OCI-LY7 (cell line): ENCODE measurements at regions not wholly inside any gene's neighbourhood (a gene's known extent, or its start where the extent isn't known, plus 50 kb on each side); places are given as distances from the start of the nearest gene placed in this dataset.

Experiments
- BruUV-seq: library from RNA; stranded (reverse); fragments of 400-500 nt; replicated peaks from 2 replicates; lab custom pipeline; 2021; lab: Mats Ljungman, UMichigan
- CTCF ChIA-PET: fragments of 300-600 bp; sonication (Branson Sonifier 250); formaldehyde crosslinking; loops from one replicate; lab custom pipeline; 2022; ENCODE audit warnings: antibody characterized with exemption; ENCODE audit not compliant: unreplicated experiment; lab: Charles Lee
- POLR2A ChIA-PET: fragments of 300-600 bp; sonication (Branson Sonifier 250); formaldehyde crosslinking; loops from one replicate; lab custom pipeline; 2022; ENCODE audit warnings: antibody characterized with exemption; lab: Charles Lee
- DNase-seq: peaks from one replicate; pipeline ENCODE4 v3.0.0-alpha.2; 2015; ENCODE audit warnings: low spot score
- H2AFZ ChIP-seq: fragments of 200-600 bp; sonication (generic), shearing (Covaris generic); 2 replicates; pipeline ENCODE4 v1.6.1; 2014; ENCODE audit warnings: mild to moderate bottlenecking, antibody characterized with exemption, low read length, moderate library complexity
- H3K27ac ChIP-seq: fragments of 200-600 bp; sonication (generic); 2 replicates; pipeline ENCODE4 v1.5.1; 2014; ENCODE audit warnings: mixed run types, low read depth, mild to moderate bottlenecking, moderate library complexity, low read length, inconsistent platforms; ENCODE audit not compliant: poor library complexity, severe bottlenecking
- H3K36me3 ChIP-seq: fragments of 200-600 bp; sonication (generic); 2 replicates; pipeline ENCODE4 v1.6.1; 2014; ENCODE audit warnings: mild to moderate bottlenecking, antibody characterized with exemption, low read length, moderate library complexity, mixed read lengths; ENCODE audit not compliant: insufficient read depth
- H3K4me1 ChIP-seq: fragments of 200-600 bp; sonication (generic); 2 replicates; pipeline ENCODE4 v1.5.1; 2014; ENCODE audit warnings: mild to moderate bottlenecking, low read length; ENCODE audit not compliant: insufficient read depth, poor library complexity, severe bottlenecking
- H3K4me2 ChIP-seq: fragments of 200-600 bp; sonication (generic); 2 replicates; pipeline ENCODE4 v1.6.1; 2014; ENCODE audit warnings: mild to moderate bottlenecking, low read length
- H3K4me3 ChIP-seq: fragments of 200-600 bp; sonication (generic); 2 replicates; pipeline ENCODE4 v1.5.1; 2014; ENCODE audit warnings: mild to moderate bottlenecking, low read depth, low read length; ENCODE audit not compliant: poor library complexity, severe bottlenecking
- H3K79me2 ChIP-seq: fragments of 200-600 bp; sonication (generic); 2 replicates; pipeline ENCODE4 v1.6.1; 2016; ENCODE audit warnings: low read depth, mild to moderate bottlenecking, low read length, moderate library complexity, mixed read lengths; ENCODE audit not compliant: insufficient read depth
- H3K9me2 ChIP-seq: fragments of 200-600 bp; sonication (generic); 2 replicates; pipeline ENCODE4 v1.6.1; 2016; ENCODE audit warnings: mild to moderate bottlenecking, low read length, mixed read lengths; ENCODE audit not compliant: insufficient read depth
- H3K9me3 ChIP-seq: fragments of 200-600 bp; sonication (generic); 2 replicates; pipeline ENCODE4 v1.6.1; 2014; ENCODE audit warnings: mild to moderate bottlenecking, mixed run types, low read length, mixed read lengths
- H4K20me1 ChIP-seq: fragments of 200-600 bp; sonication (generic); 2 replicates; pipeline ENCODE4 v1.6.1; 2014; ENCODE audit warnings: mild to moderate bottlenecking, antibody characterized with exemption, low read length, moderate library complexity, mixed read lengths; ENCODE audit not compliant: insufficient read depth
- CTCF ChIP-seq: fragments of 200-600 bp; sonication (generic); conservative IDR thresholded peaks from 2 replicates; pipeline ENCODE4 v1.5.1; 2014; ENCODE audit warnings: mild to moderate bottlenecking, antibody characterized with exemption, low read length, moderate library complexity, mixed read lengths
- EZH2phosphoT487 ChIP-seq: fragments of 200-600 bp; sonication (generic); IDR thresholded peaks from 2 replicates; pipeline ENCODE4 v1.6.1; 2018; ENCODE audit warnings: low read depth, borderline replicate concordance, mild to moderate bottlenecking, mixed run types, antibody characterized with exemption, low read length, moderate library complexity, mixed read lengths
- intact Hi-C: fragments of 100-400 bp; cut with micrococcal nuclease; formaldehyde crosslinking; loops from one replicate; pipeline ENCODE4 v1.10.0; 2022; ENCODE audit not compliant: unreplicated experiment

GRCh38 chr22:48825802-48826520 is 1001.7 kb downstream of the BRD1 start:
- DNase-seq, result no peak
- intact Hi-C loops, result no loop called here
- ChIA-PET CTCF (no interaction called here), POLR2A (no interaction called here)
- Histone ChIP-seq H3K4me3 (no peak overlapping the region), H3K9me3 (peaks cover 2% of the 10 kb centered on the region; the same call in 1 of the 2 replicates), H2AFZ (no peak overlapping the region), H3K9me2 (no peaks in the 10 kb centered on the region), H3K4me1 (no peaks in the 10 kb centered on the region), H3K79me2 (no peaks in the 10 kb centered on the region), H3K36me3 (no peaks in the 10 kb centered on the region), H4K20me1 (no peaks in the 10 kb centered on the region), H3K4me2 (no peak overlapping the region), H3K27ac (no peak overlapping the region)
- BruUV-seq, result no TSS peak
- TF ChIP-seq CTCF, result no peak

GRCh38 chr22:48824712-48825651 is 1002.7 kb downstream of the BRD1 start:
- H4K20me1 ChIP-seq, result no peaks in the 10 kb centered on the region
- POLR2A ChIA-PET, result no interaction called here
- CTCF ChIA-PET, result no interaction called here
- no peak overlapping the region for H3K4me2 ChIP-seq
- TF ChIP-seq CTCF, result no peak
- TF ChIP-seq EZH2phosphoT487, result no peak
- no peak overlapping the region for H3K27ac ChIP-seq
- DNase-seq, result no peak
- H3K9me3 ChIP-seq, result no peaks in the 10 kb centered on the region
- no peaks in the 10 kb centered on the region for H3K4me1 ChIP-seq
- H3K9me2 ChIP-seq, result no peaks in the 10 kb centered on the region
- H2AFZ ChIP-seq, result no peak overlapping the region
- no TSS peak for BruUV-seq
- H3K36me3 ChIP-seq, result no peaks in the 10 kb centered on the region
- no peak overlapping the region for H3K4me3 ChIP-seq
- intact Hi-C loops, result no loop called here
- H3K79me2 ChIP-seq, result no peaks in the 10 kb centered on the region

- Histone ChIP-seq H3K4me3 (no peak overlapping the region), H3K9me3 (no peaks in the 10 kb centered on the region), H3K27ac (no peak overlapping the region), H3K9me2 (no peaks in the 10 kb centered on the region), H3K4me1 (no peaks in the 10 kb centered on the region), H4K20me1 (no peaks in the 10 kb centered on the region), H3K79me2 (no peaks in the 10 kb centered on the region), H2AFZ (no peak overlapping the region), H3K36me3 (no peaks in the 10 kb centered on the region), H3K4me2 (no peak overlapping the region)
- TF ChIP-seq CTCF (no peak), EZH2phosphoT487 (no peak)
- no TSS peak for BruUV-seq
- intact Hi-C loops, result no loop called here
- DNase-seq, result no peak
- ChIA-PET POLR2A (interaction anchor here (0.6 kb wide), 1 partner anchor 23 kb away, joined by 3 read pairs; no protein-coding TSS in a partner anchor), CTCF (no interaction called here)
Measured at GRCh38 chr22:48823941-48824340, 1003.7 kb downstream of the BRD1 start.
